Liver (tissue), 8 donors: ENCODE measurements at regions not wholly inside any gene's neighbourhood (a gene's known extent, or its start where the extent isn't known, plus 50 kb on each side); places are given as distances from the start of the nearest gene placed in this dataset.

ENCODE experiments used
- DNase-seq: peaks from one replicate; pipeline ENCODE4 v3.0.0-alpha.2; 2017; ENCODE audit warnings: low spot score
- H3K27ac ChIP-seq, 2 donors: one replicate each; pipeline ENCODE4 v1.7.0; 2013; ENCODE audit warnings: inconsistent platforms in 2 of 2, low read length in 2 of 2, control low read depth in 1 of 2, low read depth in 1 of 2, mild to moderate bottlenecking in 1 of 2
- H3K27me3 ChIP-seq, 4 donors: one replicate each; pipeline versions ENCODE4 v1.6.1 to v1.7.0; 2013; ENCODE audit warnings: low read length in 3 of 4, inconsistent platforms in 1 of 4, mild to moderate bottlenecking in 1 of 4, moderate library complexity in 1 of 4; ENCODE audit not compliant: control insufficient read depth in 4 of 4, insufficient read depth in 4 of 4
- H3K36me3 ChIP-seq, 4 donors: one replicate each; pipeline versions ENCODE4 v1.6.1 to v1.7.0; 2013; ENCODE audit warnings: low read length in 3 of 4, mild to moderate bottlenecking in 3 of 4, low read depth in 1 of 4, moderate library complexity in 1 of 4; ENCODE audit not compliant: control insufficient read depth in 4 of 4, insufficient read depth in 3 of 4
- H3K4me1 ChIP-seq, 4 donors: one replicate each; pipeline versions ENCODE4 v1.6.1 to v1.7.0; 2013; ENCODE audit warnings: low read length in 3 of 4, mild to moderate bottlenecking in 3 of 4, moderate library complexity in 1 of 4; ENCODE audit not compliant: control insufficient read depth in 4 of 4, insufficient read depth in 4 of 4
- H3K4me3 ChIP-seq, 3 donors: one replicate each; pipeline versions ENCODE4 v1.6.1 to v1.7.0; 2013; ENCODE audit warnings: low read length in 3 of 3, control low read depth in 1 of 3, low read depth in 1 of 3, mild to moderate bottlenecking in 1 of 3
- H3K9ac ChIP-seq, 2 donors: one replicate each; pipeline ENCODE4 v1.7.0; 2013; ENCODE audit warnings: low read length in 2 of 2, mild to moderate bottlenecking in 2 of 2, moderate library complexity in 2 of 2, control low read depth in 1 of 2, low read depth in 1 of 2
- H3K9me3 ChIP-seq, 4 donors: one replicate each; pipeline versions ENCODE4 v1.6.1 to v1.7.0; 2013; ENCODE audit warnings: low read length in 3 of 4; ENCODE audit not compliant: control insufficient read depth in 4 of 4
- ATF3 ChIP-seq: IDR thresholded peaks from 2 replicates; pipeline ENCODE4 v1.6.1; 2016; ENCODE audit warnings: antibody characterized with exemption
- CTCF ChIP-seq: fragments of 150-350 bp; IDR thresholded peaks from 2 replicates; pipeline ENCODE4 v1.5.1; 2017; ENCODE audit warnings: improper control_type of control experiment, low read depth, low read length; ENCODE audit not compliant: missing input control
- EGR1 ChIP-seq, 2 donors: IDR thresholded peaks; 2 replicates each; pipeline ENCODE4 v1.6.1; 2016 to 2018; ENCODE audit warnings: antibody characterized with exemption in 2 of 2, low read depth in 2 of 2
- FOXA1 ChIP-seq: IDR thresholded peaks from 2 replicates; pipeline ENCODE4 v1.6.1; 2016; ENCODE audit warnings: antibody characterized with exemption
- FOXA2 ChIP-seq: IDR thresholded peaks from 2 replicates; pipeline ENCODE4 v1.6.1; 2016; ENCODE audit warnings: antibody characterized with exemption
- GABPA ChIP-seq, 2 donors: IDR thresholded peaks in 1 of 2; conservative IDR thresholded peaks in 1 of 2; 2 replicates each; pipeline ENCODE4 v1.6.1; 2016; ENCODE audit warnings: antibody characterized with exemption in 2 of 2, mild to moderate bottlenecking in 1 of 2, moderate library complexity in 1 of 2
- HNF4A ChIP-seq, 2 donors: conservative IDR thresholded peaks; 2 replicates each; pipeline ENCODE4 v1.6.1; 2016; ENCODE audit warnings: antibody characterized with exemption in 2 of 2, mild to moderate bottlenecking in 2 of 2
- HNF4G ChIP-seq: IDR thresholded peaks from 2 replicates; pipeline ENCODE4 v1.6.1; 2016; ENCODE audit warnings: antibody characterized with exemption
- JUND ChIP-seq, 2 donors: IDR thresholded peaks; 2 replicates each; pipeline ENCODE4 v1.6.1; 2016; ENCODE audit warnings: antibody characterized with exemption in 2 of 2
- MAX ChIP-seq: IDR thresholded peaks from 2 replicates; pipeline ENCODE4 v1.6.1; 2016; ENCODE audit warnings: antibody characterized with exemption
- NR2F2 ChIP-seq: IDR thresholded peaks from 2 replicates; pipeline ENCODE4 v1.6.1; 2016; ENCODE audit warnings: antibody characterized with exemption
- RAD21 ChIP-seq, 2 donors: IDR thresholded peaks; 2 replicates each; pipeline ENCODE4 v1.6.1; 2016; ENCODE audit warnings: antibody characterized with exemption in 2 of 2, mild to moderate bottlenecking in 2 of 2
- REST ChIP-seq: IDR thresholded peaks from 2 replicates; pipeline ENCODE4 v1.6.1; 2016; ENCODE audit warnings: antibody characterized with exemption, mild to moderate bottlenecking
- RXRA ChIP-seq, 2 donors: IDR thresholded peaks; 2 replicates each; pipeline ENCODE4 v1.6.1; 2017 to 2018; ENCODE audit warnings: antibody characterized with exemption in 2 of 2, mild to moderate bottlenecking in 1 of 2
- SP1 ChIP-seq: IDR thresholded peaks from 2 replicates; pipeline ENCODE4 v1.6.1; 2018; ENCODE audit warnings: antibody characterized with exemption, mild to moderate bottlenecking
- TAF1 ChIP-seq: conservative IDR thresholded peaks from 2 replicates; pipeline ENCODE4 v1.6.1; 2016; ENCODE audit warnings: antibody characterized with exemption, mild to moderate bottlenecking
- YY1 ChIP-seq: IDR thresholded peaks from 2 replicates; pipeline ENCODE4 v1.6.1; 2016; ENCODE audit warnings: antibody characterized with exemption, mild to moderate bottlenecking
- ZBTB33 ChIP-seq: IDR thresholded peaks from 2 replicates; pipeline ENCODE4 v1.6.1; 2016; ENCODE audit warnings: antibody characterized with exemption
- WGBS: extraction: QIAGEN DNeasy Blood & Tissue Kit; methylation state at CpG from one replicate; pipeline ENCODE4 v1.1.7; 2013; 5-methylcytosine and 5-hydroxymethylcytosine counted together
- donor health status: healthy.
- donor health status: healthy.
- donor health status: healthy.
- donor health status: healthy.
- donor health status: healthy.

GRCh38 chr2:146678516-146678915 lies 1166.3 kb upstream of the ACVR2A start:
- no peaks in the 10 kb centered on the region for H3K27me3 ChIP-seq
- no peak overlapping the region for H3K4me3 ChIP-seq
- H3K27ac ChIP-seq = no peak overlapping the region
- H3K9ac ChIP-seq = no peak overlapping the region
- DNase-seq = no peak
- TF ChIP-seq FOXA1 (no peak), MAX (no peak), EGR1 (IDR thresholded peaks at IDR 0.05; ENCODE audit: low read depth in 2 of 2) (no peak), SP1 (no peak), YY1 (no peak), NR2F2 (no peak), TAF1 (no peak), GABPA (IDR thresholded peaks at IDR 0.05 in 1 of 2, conservative IDR thresholded peaks at IDR 0.05 in 1 of 2) (no peak), RAD21 (IDR thresholded peaks at IDR 0.05) (no peak), RXRA (IDR thresholded peaks at IDR 0.05) (no peak), JUND (IDR thresholded peaks at IDR 0.05) (no peak), ATF3 (no peak), ZBTB33 (no peak), CTCF (no peak), FOXA2 (no peak), HNF4G (no peak), REST (no peak), HNF4A (conservative IDR thresholded peaks at IDR 0.05) (no peak)
- 75% methylated on average over 5 of the region's 5 CpGs for WGBS
- no peaks in the 10 kb centered on the region for H3K9me3 ChIP-seq
- no peaks in the 10 kb centered on the region for H3K4me1 ChIP-seq
- H3K36me3 ChIP-seq = no peaks in the 10 kb centered on the region

- H3K9me3 ChIP-seq = no peaks in the 10 kb centered on the region
- no peak overlapping the region for H3K4me3 ChIP-seq
- no peaks in the 10 kb centered on the region for H3K27me3 ChIP-seq
- H3K27ac ChIP-seq = no peak overlapping the region
- H3K4me1 ChIP-seq = no peaks in the 10 kb centered on the region
- no peaks in the 10 kb centered on the region for H3K36me3 ChIP-seq
- H3K9ac ChIP-seq = no peak overlapping the region
- DNase-seq = no peak
- TF ChIP-seq RXRA (IDR thresholded peaks at IDR 0.05) (no peak), CTCF (no peak), JUND (IDR thresholded peaks at IDR 0.05) (no peak), GABPA (IDR thresholded peaks at IDR 0.05 in 1 of 2, conservative IDR thresholded peaks at IDR 0.05 in 1 of 2) (no peak), TAF1 (no peak), EGR1 (IDR thresholded peaks at IDR 0.05; ENCODE audit: low read depth in 2 of 2) (no peak), FOXA2 (no peak), REST (no peak), HNF4G (no peak)
These were observed 1167.5 kb upstream of the ACVR2A start for GRCh38 chr2:146677280-146677679.
